ENCODE measurements at regions not wholly inside any gene's neighbourhood (a gene's known extent, or its start where the extent isn't known, plus 50 kb on each side); places are given as distances from the start of the nearest gene placed in this dataset.

GRCh38 chr10:62616885-62617590 lies 187.5 kb upstream of the ADO start:
- no peak for DNase-seq (ENCODE audit: low read depth)
- no peak overlapping the region for H3K4me3 ChIP-seq (ENCODE audit: low read depth, low read length)

GRCh38 chr10:62617652-62618051 lies 186.9 kb upstream of the ADO start:
- no peak for DNase-seq (ENCODE audit: low read depth)
- no peak overlapping the region for H3K4me3 ChIP-seq (ENCODE audit: low read depth, low read length)

- no peak for DNase-seq (ENCODE audit: low read depth)
- no peak overlapping the region for H3K4me3 ChIP-seq (ENCODE audit: low read depth, low read length)
Observed at GRCh38 chr10:62618054-62618453, 186.5 kb upstream of the ADO start.

- H3K4me3 ChIP-seq (ENCODE audit: low read depth, low read length): no peak overlapping the region
- peak; percentile 89 for DNase-seq (ENCODE audit: low read depth)
Observed at GRCh38 chr10:62618576-62619412, 185.7 kb upstream of the ADO start.

GRCh38 chr10:62619413-62619738 lies 185.1 kb upstream of the ADO start:
- H3K4me3 ChIP-seq (ENCODE audit: low read depth, low read length): no peak overlapping the region
- no peak for DNase-seq (ENCODE audit: low read depth)

GRCh38 chr10:62620491-62620890 lies 184.0 kb upstream of the ADO start:
- no peak overlapping the region for H3K4me3 ChIP-seq (ENCODE audit: low read depth, low read length)
- no peak for DNase-seq (ENCODE audit: low read depth)

- no peak for DNase-seq (ENCODE audit: low read depth)
- H3K4me3 ChIP-seq (ENCODE audit: low read depth, low read length): no peak overlapping the region
Observed at GRCh38 chr10:62623223-62623622, 181.3 kb upstream of the ADO start.

- DNase-seq (ENCODE audit: low read depth): no peak
- no peak overlapping the region for H3K4me3 ChIP-seq (ENCODE audit: low read depth, low read length)
Observed at GRCh38 chr10:62625484-62625883, 179.0 kb upstream of the ADO start.

- no peak for DNase-seq (ENCODE audit: low read depth)
- no peak overlapping the region for H3K4me3 ChIP-seq (ENCODE audit: low read depth, low read length)
Observed at GRCh38 chr10:62626079-62626478, 178.4 kb upstream of the ADO start.

GRCh38 chr10:62626817-62627216 lies 177.7 kb upstream of the ADO start:
- DNase-seq (ENCODE audit: low read depth): no peak

GRCh38 chr10:62627983-62628382 lies 176.5 kb upstream of the ADO start:
- DNase-seq (ENCODE audit: low read depth): no peak
- H3K4me3 ChIP-seq (ENCODE audit: low read depth, low read length): no peak overlapping the region

More at GRCh38 chr10:62626817-62627216, 177.7 kb upstream of the ADO start:
- H3K4me3 ChIP-seq (ENCODE audit: low read depth, low read length): no peak overlapping the region

- DNase-seq (ENCODE audit: low read depth): no peak
- no peak overlapping the region for H3K4me3 ChIP-seq (ENCODE audit: low read depth, low read length)
Observed at GRCh38 chr10:62631241-62631640, 173.3 kb upstream of the ADO start.

- no peak overlapping the region for H3K4me3 ChIP-seq (ENCODE audit: low read depth, low read length)
- no peak for DNase-seq (ENCODE audit: low read depth)
Observed at GRCh38 chr10:62632071-62632809, 172.3 kb upstream of the ADO start.

GRCh38 chr10:62633976-62634375 lies 170.5 kb upstream of the ADO start:
- no peak overlapping the region for H3K4me3 ChIP-seq (ENCODE audit: low read depth, low read length)

GRCh38 chr10:62634576-62634975 lies 169.9 kb upstream of the ADO start:
- no peak overlapping the region for H3K4me3 ChIP-seq (ENCODE audit: low read depth, low read length)
- no peak for DNase-seq (ENCODE audit: low read depth)

More at GRCh38 chr10:62633976-62634375, 170.5 kb upstream of the ADO start:
- DNase-seq (ENCODE audit: low read depth): no peak

- DNase-seq (ENCODE audit: low read depth): no peak
- no peak overlapping the region for H3K4me3 ChIP-seq (ENCODE audit: low read depth, low read length)
Observed at GRCh38 chr10:62635127-62635526, 169.4 kb upstream of the ADO start.

- H3K4me3 ChIP-seq (ENCODE audit: low read depth, low read length): no peak overlapping the region
- no peak for DNase-seq (ENCODE audit: low read depth)
Observed at GRCh38 chr10:62636825-62637248, 167.7 kb upstream of the ADO start.

GRCh38 chr10:62637249-62638061 lies 167.1 kb upstream of the ADO start:
- no peak overlapping the region for H3K4me3 ChIP-seq (ENCODE audit: low read depth, low read length)
- DNase-seq (ENCODE audit: low read depth): no peak

GRCh38 chr10:62638062-62638477 lies 166.4 kb upstream of the ADO start:
- no peak for DNase-seq (ENCODE audit: low read depth)
- H3K4me3 ChIP-seq (ENCODE audit: low read depth, low read length): no peak overlapping the region

Measured in skeletal muscle cell (primary cell).